Spleen (tissue), 7 donors: ENCODE measurements at regions not wholly inside any gene's neighbourhood (a gene's known extent, or its start where the extent isn't known, plus 50 kb on each side); places are given as distances from the start of the nearest gene placed in this dataset.

ENCODE experiments used
- CTCF ChIP-seq, 11 experiments: fragments of 200-600 bp in 7 of 11; fragments of 450-650 bp in 4 of 11; sonication (generic) in 4 of 11; IDR thresholded peaks in 8 of 11; conservative IDR thresholded peaks in 3 of 11; 1 replicate in 7 of 11; 2 replicates in 4 of 11; pipeline versions ENCODE4 v1.4.0 to v1.8.0; 2016 to 2021; ENCODE audit warnings: antibody characterized with exemption in 11 of 11, inconsistent platforms in 4 of 11, mild to moderate bottlenecking in 1 of 11
- POLR2AphosphoS5 ChIP-seq, 3 donors: sonication (generic); formaldehyde crosslinking; IDR thresholded peaks; one replicate each; pipeline ENCODE4 v1.5.1; 2017; ENCODE audit warnings: antibody characterized with exemption in 3 of 3
- donor health status: DM: no; HTN: no; CAD: no; lungs with moderate emphysema.
- donor health status: DM: no; HTN: no; CAD: no.
- donor health status: DM: no; HTN: no; CAD: no.

- TF ChIP-seq CTCF (IDR thresholded peaks at IDR 0.05 in 8 of 11, conservative IDR thresholded peaks at IDR 0.05 in 3 of 11): no peak
- TF ChIP-seq POLR2AphosphoS5 (IDR thresholded peaks at IDR 0.05): no peak
Measured at GRCh38 chr6:68008445-68008844, 626.6 kb upstream of the ADGRB3 start.
